Loucy (cell line): ENCODE measurements at regions not wholly inside any gene's neighbourhood (a gene's known extent, or its start where the extent isn't known, plus 50 kb on each side); places are given as distances from the start of the nearest gene placed in this dataset.

Experiments used
- CTCF ChIP-seq: fragments of 200-600 bp; sonication (generic); conservative IDR thresholded peaks from 2 replicates; pipeline ENCODE4 v1.5.1; 2014; ENCODE audit warnings: mild to moderate bottlenecking, antibody characterized with exemption, low read length
- EZH2phosphoT487 ChIP-seq: fragments of 200-600 bp; IDR thresholded peaks from 2 replicates; pipeline ENCODE4 v1.6.1; 2018; ENCODE audit warnings: antibody characterized with exemption, mild to moderate bottlenecking, moderate library complexity, borderline replicate concordance

GRCh38 chr2:184314829-184315228 lies 283.5 kb upstream of the ZNF804A start:
- TF ChIP-seq CTCF, result no peak
- TF ChIP-seq EZH2phosphoT487, result no peak
